Thoracic aorta (tissue), 2 donors: ENCODE measurements at regions not wholly inside any gene's neighbourhood (a gene's known extent, or its start where the extent isn't known, plus 50 kb on each side); places are given as distances from the start of the nearest gene placed in this dataset.

ENCODE experiments used
- ATAC-seq: fragments of 150-250 bp; one replicate; pipeline ENCODE4 v1.8.0; 2017; ENCODE audit warnings: low read depth; ENCODE audit not compliant: insufficient number of reproducible peaks, low FRiP score
- DNase-seq: peaks from one replicate; pipeline ENCODE4 v3.0.0-alpha.2; 2020; ENCODE audit warnings: low spot score
- H3K27ac ChIP-seq, 2 donors: fragments of 200-600 bp; sonication (generic); 1 replicate in 1 of 2; 2 replicates in 1 of 2; pipeline ENCODE4 v1.5.1; 2016; ENCODE audit warnings: mild to moderate bottlenecking in 2 of 2, moderate library complexity in 2 of 2
- H3K27me3 ChIP-seq: fragments of 200-600 bp; sonication (generic); replicated peaks from 2 replicates; pipeline ENCODE4 v1.6.0; 2016; ENCODE audit warnings: mild to moderate bottlenecking; ENCODE audit not compliant: insufficient read depth
- H3K36me3 ChIP-seq: fragments of 200-600 bp; sonication (generic); one replicate; pipeline ENCODE4 v1.5.1; 2016
- H3K4me1 ChIP-seq, 2 donors: fragments of 200-600 bp; sonication (generic); 1 replicate in 1 of 2; 2 replicates in 1 of 2; pipeline versions ENCODE4 v1.5.1 to v1.6.0; 2016; ENCODE audit warnings: low read depth in 2 of 2, mild to moderate bottlenecking in 1 of 2; ENCODE audit not compliant: control insufficient read depth in 1 of 2
- H3K4me3 ChIP-seq: fragments of 200-600 bp; sonication (generic); 2 replicates; pipeline ENCODE4 v1.5.1; 2016; ENCODE audit warnings: mild to moderate bottlenecking
- H3K9me3 ChIP-seq: fragments of 200-600 bp; sonication (generic); 2 replicates; pipeline ENCODE4 v1.5.1; 2016
- TF ChIP-seq, protein P1 (sequence below): fragments of 200-600 bp; sonication (generic); IDR thresholded peaks from one replicate; pipeline ENCODE4 v1.5.1; 2019; ENCODE audit warnings: antibody characterized with exemption

DNA sequence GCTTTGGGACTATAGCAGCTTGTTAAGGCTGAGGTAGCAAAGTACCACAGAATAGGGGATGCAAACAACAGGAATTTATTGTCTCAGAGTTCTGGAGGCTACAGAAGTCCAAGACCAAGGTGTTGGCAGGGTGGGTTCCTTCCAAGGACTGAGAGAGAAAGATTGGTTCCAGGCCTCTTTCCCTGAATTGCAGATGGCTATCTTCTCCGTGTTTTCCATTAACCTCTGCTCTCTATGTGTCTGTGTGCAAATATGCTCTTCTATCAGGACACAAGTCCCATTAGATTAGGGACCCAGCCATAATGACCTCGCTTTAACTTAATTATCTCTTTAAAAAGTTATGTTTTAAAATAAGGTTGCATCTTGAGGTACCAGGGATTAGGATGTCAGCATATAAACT, 1732.9 kb upstream of the SLC10A2 start:
- ATAC-seq (no peak), DNase-seq (no peak)
- TF ChIP-seq, protein P1, sequence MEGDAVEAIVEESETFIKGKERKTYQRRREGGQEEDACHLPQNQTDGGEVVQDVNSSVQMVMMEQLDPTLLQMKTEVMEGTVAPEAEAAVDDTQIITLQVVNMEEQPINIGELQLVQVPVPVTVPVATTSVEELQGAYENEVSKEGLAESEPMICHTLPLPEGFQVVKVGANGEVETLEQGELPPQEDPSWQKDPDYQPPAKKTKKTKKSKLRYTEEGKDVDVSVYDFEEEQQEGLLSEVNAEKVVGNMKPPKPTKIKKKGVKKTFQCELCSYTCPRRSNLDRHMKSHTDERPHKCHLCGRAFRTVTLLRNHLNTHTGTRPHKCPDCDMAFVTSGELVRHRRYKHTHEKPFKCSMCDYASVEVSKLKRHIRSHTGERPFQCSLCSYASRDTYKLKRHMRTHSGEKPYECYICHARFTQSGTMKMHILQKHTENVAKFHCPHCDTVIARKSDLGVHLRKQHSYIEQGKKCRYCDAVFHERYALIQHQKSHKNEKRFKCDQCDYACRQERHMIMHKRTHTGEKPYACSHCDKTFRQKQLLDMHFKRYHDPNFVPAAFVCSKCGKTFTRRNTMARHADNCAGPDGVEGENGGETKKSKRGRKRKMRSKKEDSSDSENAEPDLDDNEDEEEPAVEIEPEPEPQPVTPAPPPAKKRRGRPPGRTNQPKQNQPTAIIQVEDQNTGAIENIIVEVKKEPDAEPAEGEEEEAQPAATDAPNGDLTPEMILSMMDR: no peak
- Histone ChIP-seq H3K9me3 (no peaks in the 10 kb centered on the region), H3K36me3 (no peaks in the 10 kb centered on the region), H3K27ac (no peak overlapping the region), H3K4me1 (no peaks in the 10 kb centered on the region), H3K27me3 (no peaks in the 10 kb centered on the region), H3K4me3 (no peak overlapping the region)

DNA sequence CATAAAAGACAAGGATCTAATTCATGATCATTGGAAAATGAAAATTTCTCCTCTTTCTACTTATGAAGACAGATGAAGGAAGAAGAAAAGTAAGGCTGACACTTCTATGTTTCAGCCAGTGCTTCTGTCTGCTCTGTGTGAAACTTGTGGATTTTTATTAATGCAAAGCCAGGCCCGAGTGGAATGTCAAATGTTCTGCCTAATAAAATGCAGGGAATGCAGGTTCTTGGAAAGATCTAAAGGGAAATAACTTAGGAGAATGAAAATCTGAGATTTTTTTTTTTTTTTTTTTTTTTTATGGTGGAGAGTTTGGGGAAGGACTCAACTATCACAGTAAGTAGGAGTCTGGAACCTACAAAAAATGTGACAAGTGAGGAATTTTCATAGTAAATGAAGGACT, 1732.3 kb upstream of the SLC10A2 start:
- no peaks in the 10 kb centered on the region for H3K27me3 ChIP-seq
- TF ChIP-seq, protein P1: no peak
- H3K4me1 ChIP-seq: no peaks in the 10 kb centered on the region
- no peaks in the 10 kb centered on the region for H3K36me3 ChIP-seq
- H3K4me3 ChIP-seq: no peak overlapping the region
- ATAC-seq (no peak), DNase-seq (no peak)
- no peak overlapping the region for H3K27ac ChIP-seq
- H3K9me3 ChIP-seq: no peaks in the 10 kb centered on the region

DNA sequence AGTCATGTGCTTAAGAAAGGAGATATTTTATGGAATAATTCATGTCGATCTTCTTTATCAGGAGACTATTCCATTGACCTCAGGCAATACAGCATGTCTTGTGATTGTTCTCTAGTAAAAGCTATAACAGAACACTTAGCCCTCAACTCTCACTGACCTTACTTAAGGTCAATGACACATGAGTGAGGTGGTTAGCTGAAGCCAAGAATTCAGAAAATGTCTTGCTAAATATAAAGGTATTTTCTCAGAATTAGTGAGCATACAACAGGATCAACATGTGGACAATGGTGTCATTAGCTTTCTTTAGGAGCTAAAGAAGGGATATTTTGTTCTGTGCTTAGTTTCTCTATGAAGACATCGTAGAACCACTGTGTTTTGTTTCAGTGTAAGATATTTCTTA, 1730.4 kb upstream of the SLC10A2 start:
- H3K36me3 ChIP-seq: no peaks in the 10 kb centered on the region
- no peak for DNase-seq
- H3K27ac ChIP-seq: no peak overlapping the region
- no peaks in the 10 kb centered on the region for H3K9me3 ChIP-seq
- no peaks in the 10 kb centered on the region for H3K4me1 ChIP-seq
- no peaks in the 10 kb centered on the region for H3K27me3 ChIP-seq
- TF ChIP-seq, protein P1: no peak
- no peak overlapping the region for H3K4me3 ChIP-seq
- ATAC-seq: no peak

DNA sequence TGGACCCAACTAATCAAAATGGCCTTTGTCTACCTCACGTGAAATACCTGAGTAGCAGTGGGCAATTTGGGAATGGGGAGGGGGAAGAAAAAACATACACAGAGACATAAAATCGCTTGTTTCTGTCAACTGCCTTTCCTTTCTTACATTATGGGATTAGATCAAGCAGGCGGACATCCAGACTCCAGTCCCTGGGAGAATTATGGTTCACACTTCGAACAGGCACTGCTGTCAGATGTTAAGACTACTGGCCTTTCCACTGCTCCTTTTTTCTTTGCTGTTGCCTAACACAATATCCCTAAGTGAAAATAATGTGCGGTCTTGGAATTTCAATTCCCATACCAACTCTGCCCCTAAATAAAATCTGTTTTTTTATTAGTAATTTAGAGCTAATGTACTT, 1719.7 kb upstream of the SLC10A2 start:
- H3K4me3 ChIP-seq: no peak overlapping the region
- no peak for DNase-seq
- TF ChIP-seq, protein P1: no peak
- H3K36me3 ChIP-seq: no peaks in the 10 kb centered on the region
- no peak overlapping the region for H3K27ac ChIP-seq
- no peaks in the 10 kb centered on the region for H3K9me3 ChIP-seq
- no peaks in the 10 kb centered on the region for H3K4me1 ChIP-seq
- ATAC-seq: no peak
- H3K27me3 ChIP-seq: no peaks in the 10 kb centered on the region

DNA sequence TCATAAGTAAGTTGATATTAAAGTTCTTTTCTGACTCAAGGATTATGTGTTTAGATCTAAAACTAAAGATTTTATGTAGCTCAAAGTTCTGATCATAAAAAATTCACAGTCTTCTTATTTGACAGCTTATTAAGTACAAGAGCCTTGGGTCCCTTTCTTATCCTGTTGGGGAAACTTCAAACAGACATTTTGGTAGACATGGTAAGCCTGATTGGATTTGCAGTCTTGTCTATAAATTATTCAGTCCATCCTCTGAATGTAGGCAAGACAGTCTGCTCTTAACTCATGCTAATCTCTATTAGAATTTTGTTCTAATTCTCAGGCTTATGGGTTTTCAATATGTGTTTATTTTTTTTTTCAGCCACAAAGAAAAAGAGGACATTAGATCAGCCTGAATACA, 1718.7 kb upstream of the SLC10A2 start:
- no peaks in the 10 kb centered on the region for H3K36me3 ChIP-seq
- H3K27me3 ChIP-seq: no peaks in the 10 kb centered on the region
- TF ChIP-seq, protein P1: no peak
- H3K4me3 ChIP-seq: no peak overlapping the region
- DNase-seq (no peak), ATAC-seq (no peak)
- H3K27ac ChIP-seq: no peak overlapping the region
- no peaks in the 10 kb centered on the region for H3K9me3 ChIP-seq
- no peaks in the 10 kb centered on the region for H3K4me1 ChIP-seq
